CD14-positive monocyte (primary cell): ENCODE measurements at regions not wholly inside any gene's neighbourhood (a gene's known extent, or its start where the extent isn't known, plus 50 kb on each side); places are given as distances from the start of the nearest gene placed in this dataset.

Experiments used
- DNase-seq, 3 donors: peaks; one replicate each; pipeline ENCODE4 v3.0.0-alpha.2; 2011 to 2022
- H2AFZ ChIP-seq: 2 replicates; pipeline ENCODE4 v1.6.0; 2012; ENCODE audit warnings: mild to moderate bottlenecking, low read depth, low read length, inconsistent platforms; ENCODE audit not compliant: insufficient read depth, poor library complexity, severe bottlenecking
- H3K27ac ChIP-seq, 2 donors: 1 replicate in 1 of 2; 2 replicates in 1 of 2; pipeline ENCODE4 v1.5.1; 2012 to 2013; ENCODE audit warnings: low read length in 2 of 2, control low read depth in 1 of 2, inconsistent platforms in 1 of 2, low read depth in 1 of 2, mild to moderate bottlenecking in 1 of 2
- H3K27me3 ChIP-seq, 2 donors: one replicate each; pipeline versions ENCODE4 v1.6.0 to v1.6.1; 2011 to 2013; ENCODE audit warnings: low read length in 2 of 2; ENCODE audit not compliant: control insufficient read depth in 2 of 2, insufficient read depth in 2 of 2
- H3K36me3 ChIP-seq, 2 donors: replicated peaks in 1 of 2; 1 replicate in 1 of 2; 2 replicates in 1 of 2; pipeline versions ENCODE4 v1.5.1 to v1.6.1; 2012 to 2013; ENCODE audit warnings: low read length in 2 of 2, control low read depth in 1 of 2, inconsistent platforms in 1 of 2, mild to moderate bottlenecking in 1 of 2; ENCODE audit not compliant: insufficient read depth in 2 of 2, control insufficient read depth in 1 of 2
- H3K4me1 ChIP-seq, 2 donors: 1 replicate in 1 of 2; 2 replicates in 1 of 2; pipeline versions ENCODE4 v1.5.1 to v1.6.1; 2012 to 2013; ENCODE audit warnings: low read length in 2 of 2, control low read depth in 1 of 2, inconsistent platforms in 1 of 2, mild to moderate bottlenecking in 1 of 2, moderate library complexity in 1 of 2; ENCODE audit not compliant: insufficient read depth in 2 of 2, control insufficient read depth in 1 of 2
- H3K4me2 ChIP-seq: replicated peaks from 2 replicates; pipeline ENCODE3; 2012; ENCODE audit warnings: low read length, moderate library complexity, mild to moderate bottlenecking; ENCODE audit not compliant: poor library complexity, severe bottlenecking; ENCODE audit errors: extremely low read depth
- H3K4me3 ChIP-seq, 3 experiments: fragments of 200-600 bp in 1 of 3; sonication (generic) in 1 of 3; replicated peaks in 1 of 3; 1 replicate in 2 of 3; 2 replicates in 1 of 3; pipeline ENCODE4 v1.5.1; 2011 to 2013; ENCODE audit warnings: low read length in 3 of 3, mild to moderate bottlenecking in 3 of 3, control low read depth in 2 of 3, low read depth in 2 of 3, inconsistent platforms in 1 of 3, moderate library complexity in 1 of 3
- H3K79me2 ChIP-seq: 2 replicates; pipeline ENCODE4 v1.6.0; 2012; ENCODE audit warnings: mild to moderate bottlenecking, control low read depth, inconsistent platforms, low read length, moderate library complexity; ENCODE audit not compliant: insufficient read depth
- H3K9ac ChIP-seq: 2 replicates; pipeline ENCODE4 v1.6.0; 2017; ENCODE audit warnings: low read length, mild to moderate bottlenecking; ENCODE audit not compliant: insufficient read depth, poor library complexity, severe bottlenecking
- H3K9me3 ChIP-seq, 2 donors: replicated peaks in 1 of 2; 1 replicate in 1 of 2; 2 replicates in 1 of 2; pipeline versions ENCODE4 v1.5.1 to v1.6.1; 2012 to 2013; ENCODE audit warnings: low read length in 2 of 2, control low read depth in 1 of 2; ENCODE audit not compliant: control insufficient read depth in 1 of 2, insufficient read depth in 1 of 2
- H4K20me1 ChIP-seq: 2 replicates; pipeline ENCODE4 v1.6.0; 2012; ENCODE audit warnings: mild to moderate bottlenecking, low read length, control low read depth, moderate library complexity; ENCODE audit not compliant: insufficient read depth
- H3K27ac Mint-ChIP-seq, 7 donors: one replicate each; pipeline ENCODE4 v1.8.0; 2020; ENCODE audit warnings: mild to moderate bottlenecking in 7 of 7, mixed read lengths in 7 of 7, moderate library complexity in 6 of 7, inconsistent platforms in 2 of 7
- H3K27me3 Mint-ChIP-seq, 3 donors: one replicate each; pipeline ENCODE4 v1.8.0; 2021 to 2022; ENCODE audit warnings: low read depth in 3 of 3, mild to moderate bottlenecking in 3 of 3, mixed read lengths in 3 of 3, moderate library complexity in 3 of 3, inconsistent platforms in 1 of 3
- H3K36me3 Mint-ChIP-seq, 2 donors: one replicate each; pipeline ENCODE4 v1.8.0; 2020; ENCODE audit warnings: mixed read lengths in 2 of 2, inconsistent platforms in 1 of 2, mild to moderate bottlenecking in 1 of 2
- H3K4me1 Mint-ChIP-seq: one replicate; pipeline ENCODE4 v1.8.0; 2020; ENCODE audit warnings: mild to moderate bottlenecking, mixed read lengths
- H3K4me3 Mint-ChIP-seq, 2 donors: one replicate each; pipeline ENCODE4 v1.8.0; 2020; ENCODE audit warnings: mild to moderate bottlenecking in 2 of 2, mixed read lengths in 2 of 2, moderate library complexity in 1 of 2
- H3K9me3 Mint-ChIP-seq, 7 donors: one replicate each; pipeline ENCODE4 v1.8.0; 2020 to 2022; ENCODE audit warnings: mixed read lengths in 7 of 7, mild to moderate bottlenecking in 6 of 7, moderate library complexity in 6 of 7, inconsistent platforms in 2 of 7
- CTCF ChIP-seq: fragments of 200-600 bp; IDR thresholded peaks from one replicate; pipeline ENCODE4 v1.8.0; 2022; ENCODE audit warnings: antibody characterized with exemption, mild to moderate bottlenecking
- whole genome bisulfite sequencing: methylation state at CpG from one replicate; pipeline ENCODE4 v1.1.5; 2013; ENCODE audit warnings: missing lambda C conversion rate; ENCODE audit not compliant: insufficient coverage; 5-methylcytosine and 5-hydroxymethylcytosine counted together
- intact Hi-C, 2 donors: fragments of 100-400 bp; cut with micrococcal nuclease; formaldehyde crosslinking; loops; one replicate each; pipeline versions ENCODE4 v1.15.0 to v1.15.1; 2023

GRCh38 chr15:93649691-93650235 is 560.8 kb upstream of the RGMA start:
- Mint-ChIP-seq H3K4me3 (no peak overlapping the region), H3K9me3 (peaks cover 2 to 12% (median 5%) of the 10 kb centered on the region in 7 donors), H3K4me1 (no peaks in the 10 kb centered on the region), H3K27ac (no peak overlapping the region), H3K36me3 (no peaks in the 10 kb centered on the region), H3K27me3 (peaks cover 0 to 1% (median 0%) of the 10 kb centered on the region in 3 donors)
- no peak overlapping the region for H3K27ac ChIP-seq
- no peaks in the 10 kb centered on the region for H3K9me3 ChIP-seq
- no peak for TF ChIP-seq CTCF
- DNase-seq: no peak
- H3K4me2 ChIP-seq: no peak overlapping the region
- no peaks in the 10 kb centered on the region for H3K27me3 ChIP-seq
- H3K4me1 ChIP-seq: no peaks in the 10 kb centered on the region
- no peak overlapping the region for H3K9ac ChIP-seq
- H4K20me1 ChIP-seq: no peaks in the 10 kb centered on the region
- WGBS: 93% methylated on average over 4 of the region's 6 CpGs
- H2AFZ ChIP-seq: no peak overlapping the region
- no peaks in the 10 kb centered on the region for H3K79me2 ChIP-seq
- intact Hi-C loops: no loop called here
- no peaks in the 10 kb centered on the region for H3K36me3 ChIP-seq
- no peak overlapping the region for H3K4me3 ChIP-seq

GRCh38 chr15:93646193-93646592 is 557.2 kb upstream of the RGMA start:
- Histone ChIP-seq H3K9me3 (no peaks in the 10 kb centered on the region), H3K4me2 (no peak overlapping the region), H3K4me3 (no peak overlapping the region), H3K9ac (no peak overlapping the region), H4K20me1 (no peaks in the 10 kb centered on the region), H3K27ac (no peak overlapping the region), H2AFZ (no peak overlapping the region), H3K36me3 (no peaks in the 10 kb centered on the region), H3K79me2 (no peaks in the 10 kb centered on the region), H3K27me3 (no peaks in the 10 kb centered on the region), H3K4me1 (no peaks in the 10 kb centered on the region)
- H3K27ac Mint-ChIP-seq: no peak overlapping the region
- intact Hi-C loops: no loop called here
- WGBS: no CpG with 5 or more reads among the region's 2 CpGs
- peaks cover 2 to 12% (median 5%) of the 10 kb centered on the region in 7 donors for H3K9me3 Mint-ChIP-seq
- no peaks in the 10 kb centered on the region for H3K4me1 Mint-ChIP-seq
- no peak for DNase-seq
- H3K4me3 Mint-ChIP-seq: no peak overlapping the region
- peaks cover under 1 to 4% (median 1%) of the 10 kb centered on the region in 3 donors for H3K27me3 Mint-ChIP-seq
- no peak for TF ChIP-seq CTCF
- no peaks in the 10 kb centered on the region for H3K36me3 Mint-ChIP-seq
